NCI-H1694 (cell line): ENCODE measurements at regions not wholly inside any gene's neighbourhood (a gene's known extent, or its start where the extent isn't known, plus 50 kb on each side); places are given as distances from the start of the nearest gene placed in this dataset.
"Not testable (repeated sequence)": the region's sequence is repeated elsewhere in the genome, so short reads cannot be mapped to it uniquely, and the experiment has no call there.

Experiments used
- DNase-seq: peaks from one replicate; lab custom pipeline; 2025; lab: John Stamatoyannopoulos, UW

GRCh38 chr5:134471858-134472449 is 53.5 kb upstream of the JADE2 start:
- DNase-seq, result not testable (repeated sequence)

- no peak for DNase-seq
Measured at GRCh38 chr5:134468921-134469400, 56.5 kb upstream of the JADE2 start.

GRCh38 chr5:134467231-134467630 is 55.5 kb upstream of the CDKN2AIPNL start:
- DNase-seq, result no peak

GRCh38 chr5:134466241-134467069 is 54.8 kb upstream of the CDKN2AIPNL start:
- DNase-seq, result peak; percentile 59

- DNase-seq, result peak; percentile 20
Measured at GRCh38 chr5:134465816-134466240, 54.1 kb upstream of the CDKN2AIPNL start.

GRCh38 chr5:134464988-134465815 is 53.5 kb upstream of the CDKN2AIPNL start:
- DNase-seq, result no peak

- DNase-seq, result no peak
Measured at GRCh38 chr5:134463991-134464760, 52.5 kb upstream of the CDKN2AIPNL start.

- no peak for DNase-seq
Measured at GRCh38 chr5:134463176-134463720, 51.6 kb upstream of the CDKN2AIPNL start.

- no peak for DNase-seq
Measured at GRCh38 chr5:134462761-134463160, 51.1 kb upstream of the CDKN2AIPNL start.

GRCh38 chr5:134462047-134462575 is 50.4 kb upstream of the CDKN2AIPNL start:
- DNase-seq, result no peak
